ENCODE measurements at regions not wholly inside any gene's neighbourhood (a gene's known extent, or its start where the extent isn't known, plus 50 kb on each side); places are given as distances from the start of the nearest gene placed in this dataset.
"Not testable (repeated sequence)": the region's sequence is repeated elsewhere in the genome, so short reads cannot be mapped to it uniquely, and the experiment has no call there.

GRCh38 chr3:78322780-78323179 lies 1282.9 kb downstream of the ROBO2 start:
- intact Hi-C loops (cut with DNase I) = no loop called here
- DNase-seq (no peak), ATAC-seq (no peak)
- no peak overlapping the region for H3K27ac ChIP-seq (ENCODE audit: low read length)
- no peak overlapping the region for H3K4me3 ChIP-seq (ENCODE audit: low read length)
- no peaks in the 10 kb centered on the region for H3K9me3 ChIP-seq (ENCODE audit: control insufficient read depth, low read length)
- 83% methylated on average over 2 of the region's 2 CpGs for WGBS
- H3K4me1 ChIP-seq (ENCODE audit: control insufficient read depth, insufficient read depth, low read length) = no peaks in the 10 kb centered on the region
- no peaks in the 10 kb centered on the region for H3K27me3 ChIP-seq (ENCODE audit: control insufficient read depth, insufficient read depth)

GRCh38 chr3:78337801-78338211 lies 1297.9 kb downstream of the ROBO2 start:
- Histone ChIP-seq H3K4me1 (ENCODE audit: control insufficient read depth, insufficient read depth, low read length) (no peaks in the 10 kb centered on the region), H3K27me3 (ENCODE audit: control insufficient read depth, insufficient read depth) (no peaks in the 10 kb centered on the region), H3K4me3 (ENCODE audit: low read length) (no peak overlapping the region), H3K27ac (ENCODE audit: low read length) (no peak overlapping the region), H3K9me3 (ENCODE audit: control insufficient read depth, low read length) (no peaks in the 10 kb centered on the region)
- ATAC-seq (no peak), DNase-seq (no peak)
- 38% methylated on average over 2 of the region's 2 CpGs for WGBS
- intact Hi-C loops (cut with DNase I) = no loop called here

DNA sequence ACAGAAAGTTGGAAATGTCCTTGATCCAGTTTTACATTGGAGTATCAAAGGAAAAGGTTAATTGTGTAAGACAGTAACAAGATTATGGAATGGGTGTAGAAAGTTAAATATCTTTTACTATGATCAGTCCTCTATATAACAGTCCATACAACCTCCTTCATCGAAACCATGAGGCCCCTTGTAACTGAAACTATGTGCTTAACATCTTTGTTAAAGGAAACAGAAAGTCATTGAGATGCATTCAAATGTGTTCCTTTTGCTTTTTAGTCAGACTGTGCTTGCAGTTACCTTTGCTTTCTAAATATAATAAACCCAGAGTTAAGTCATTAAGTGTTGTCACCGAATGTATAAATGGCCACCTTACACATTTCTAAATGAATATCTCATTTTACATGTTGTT lies 1298.5 kb downstream of the ROBO2 start:
- ATAC-seq (no peak), DNase-seq (no peak)
- no peak overlapping the region for H3K4me3 ChIP-seq (ENCODE audit: low read length)
- no peaks in the 10 kb centered on the region for H3K4me1 ChIP-seq (ENCODE audit: control insufficient read depth, insufficient read depth, low read length)
- H3K9me3 ChIP-seq (ENCODE audit: control insufficient read depth, low read length) = no peaks in the 10 kb centered on the region
- WGBS = 84% methylated on average over 2 of the region's 2 CpGs
- H3K27ac ChIP-seq (ENCODE audit: low read length) = no peak overlapping the region
- intact Hi-C loops (cut with DNase I) = no loop called here
- H3K27me3 ChIP-seq (ENCODE audit: control insufficient read depth, insufficient read depth) = no peaks in the 10 kb centered on the region

GRCh38 chr3:78343221-78343620 lies 1303.3 kb downstream of the ROBO2 start:
- intact Hi-C loops (cut with DNase I) = no loop called here
- Histone ChIP-seq H3K27ac (ENCODE audit: low read length) (no peak overlapping the region), H3K27me3 (ENCODE audit: control insufficient read depth, insufficient read depth) (no peaks in the 10 kb centered on the region), H3K4me1 (ENCODE audit: control insufficient read depth, insufficient read depth, low read length) (no peaks in the 10 kb centered on the region), H3K9me3 (ENCODE audit: control insufficient read depth, low read length) (no peaks in the 10 kb centered on the region), H3K4me3 (ENCODE audit: low read length) (no peak overlapping the region)
- ATAC-seq (no peak), DNase-seq (no peak)
- WGBS = 60% methylated on average over 1 of the region's 1 CpG

- H3K27me3 ChIP-seq (ENCODE audit: control insufficient read depth, insufficient read depth); H3K27ac ChIP-seq (ENCODE audit: low read length); DNase-seq; H3K9me3 ChIP-seq (ENCODE audit: control insufficient read depth, low read length); ATAC-seq; intact Hi-C loops (cut with DNase I); H3K4me3 ChIP-seq (ENCODE audit: low read length); H3K4me1 ChIP-seq (ENCODE audit: control insufficient read depth, insufficient read depth, low read length): not testable (repeated sequence)
- WGBS = 89% methylated on average over 10 of the region's 10 CpGs
Measured at GRCh38 chr3:78344267-78344666, 1304.4 kb downstream of the ROBO2 start.

- 74% methylated on average over 6 of the region's 6 CpGs for WGBS
- Histone ChIP-seq H3K27me3 (ENCODE audit: control insufficient read depth, insufficient read depth) (no peaks in the 10 kb centered on the region), H3K27ac (ENCODE audit: low read length) (no peak overlapping the region), H3K4me1 (ENCODE audit: control insufficient read depth, insufficient read depth, low read length) (no peaks in the 10 kb centered on the region), H3K9me3 (ENCODE audit: control insufficient read depth, low read length) (no peaks in the 10 kb centered on the region), H3K4me3 (ENCODE audit: low read length) (no peak overlapping the region)
- ATAC-seq (no peak), DNase-seq (no peak)
- intact Hi-C loops (cut with DNase I) = no loop called here
Measured at GRCh38 chr3:78344918-78345317, 1305.0 kb downstream of the ROBO2 start.

GRCh38 chr3:78347176-78347575 lies 1307.3 kb downstream of the ROBO2 start:
- intact Hi-C loops (cut with DNase I) = no loop called here
- WGBS = 58% methylated on average over 2 of the region's 2 CpGs
- Histone ChIP-seq H3K27me3 (ENCODE audit: control insufficient read depth, insufficient read depth) (no peaks in the 10 kb centered on the region), H3K4me3 (ENCODE audit: low read length) (no peak overlapping the region), H3K9me3 (ENCODE audit: control insufficient read depth, low read length) (no peaks in the 10 kb centered on the region), H3K4me1 (ENCODE audit: control insufficient read depth, insufficient read depth, low read length) (no peaks in the 10 kb centered on the region), H3K27ac (ENCODE audit: low read length) (no peak overlapping the region)
- ATAC-seq (no peak), DNase-seq (no peak)

GRCh38 chr3:78348664-78349063 lies 1308.8 kb downstream of the ROBO2 start:
- no peak for ATAC-seq
- no peak for DNase-seq
- Histone ChIP-seq H3K27me3 (ENCODE audit: control insufficient read depth, insufficient read depth) (no peaks in the 10 kb centered on the region), H3K9me3 (ENCODE audit: control insufficient read depth, low read length) (no peaks in the 10 kb centered on the region), H3K4me3 (ENCODE audit: low read length) (no peak overlapping the region), H3K27ac (ENCODE audit: low read length) (no peak overlapping the region), H3K4me1 (ENCODE audit: control insufficient read depth, insufficient read depth, low read length) (no peaks in the 10 kb centered on the region)
- intact Hi-C loops (cut with DNase I) = no loop called here
- 87% methylated on average over 3 of the region's 3 CpGs for WGBS

- WGBS = 94% methylated on average over 2 of the region's 2 CpGs
- DNase-seq (no peak), ATAC-seq (no peak)
- intact Hi-C loops (cut with DNase I) = no loop called here
- Histone ChIP-seq H3K4me3 (ENCODE audit: low read length) (no peak overlapping the region), H3K9me3 (ENCODE audit: control insufficient read depth, low read length) (no peaks in the 10 kb centered on the region), H3K27me3 (ENCODE audit: control insufficient read depth, insufficient read depth) (no peaks in the 10 kb centered on the region), H3K27ac (ENCODE audit: low read length) (no peak overlapping the region), H3K4me1 (ENCODE audit: control insufficient read depth, insufficient read depth, low read length) (no peaks in the 10 kb centered on the region)
Measured at GRCh38 chr3:78349571-78349970, 1309.7 kb downstream of the ROBO2 start.

- no peak for ATAC-seq
- H3K9me3 ChIP-seq (ENCODE audit: control insufficient read depth, low read length) = no peaks in the 10 kb centered on the region
- H3K4me3 ChIP-seq (ENCODE audit: low read length) = no peak overlapping the region
- 82% methylated on average over 3 of the region's 3 CpGs for WGBS
- H3K27ac ChIP-seq (ENCODE audit: low read length) = no peak overlapping the region
- DNase-seq = no peak
- no peaks in the 10 kb centered on the region for H3K27me3 ChIP-seq (ENCODE audit: control insufficient read depth, insufficient read depth)
- no peaks in the 10 kb centered on the region for H3K4me1 ChIP-seq (ENCODE audit: control insufficient read depth, insufficient read depth, low read length)
- intact Hi-C loops (cut with DNase I) = no loop called here
Measured at GRCh38 chr3:78351334-78351733, 1311.4 kb downstream of the ROBO2 start.

DNA sequence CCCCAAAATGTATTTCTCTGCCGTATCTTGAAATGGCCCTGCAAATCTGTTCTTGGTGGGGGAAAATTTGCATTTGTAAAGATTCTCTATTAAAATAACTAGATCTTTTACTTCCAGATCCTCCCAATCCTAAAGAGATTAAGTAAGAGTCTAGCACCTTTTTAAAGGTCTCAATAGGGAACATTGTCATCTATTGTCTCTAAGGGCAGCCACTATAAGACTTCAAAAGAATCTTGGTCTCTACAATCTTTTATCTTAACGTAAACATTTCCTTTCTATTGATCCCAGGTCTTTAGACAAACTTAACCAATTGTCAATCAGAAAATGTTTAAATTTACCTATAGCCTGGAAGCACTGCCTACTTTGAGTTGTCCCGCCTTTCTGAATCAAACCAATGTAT lies 1313.3 kb downstream of the ROBO2 start:
- intact Hi-C loops (cut with DNase I) = no loop called here
- ATAC-seq (no peak), DNase-seq (no peak)
- Histone ChIP-seq H3K27me3 (ENCODE audit: control insufficient read depth, insufficient read depth) (no peaks in the 10 kb centered on the region), H3K4me3 (ENCODE audit: low read length) (no peak overlapping the region), H3K27ac (ENCODE audit: low read length) (no peak overlapping the region), H3K9me3 (ENCODE audit: control insufficient read depth, low read length) (no peaks in the 10 kb centered on the region), H3K4me1 (ENCODE audit: control insufficient read depth, insufficient read depth, low read length) (no peaks in the 10 kb centered on the region)
- WGBS = 90% methylated on average over 3 of the region's 3 CpGs

- H3K27me3 ChIP-seq (ENCODE audit: control insufficient read depth, insufficient read depth) = no peaks in the 10 kb centered on the region
- 71% methylated on average over 4 of the region's 4 CpGs for WGBS
- no peaks in the 10 kb centered on the region for H3K9me3 ChIP-seq (ENCODE audit: control insufficient read depth, low read length)
- no peak overlapping the region for H3K27ac ChIP-seq (ENCODE audit: low read length)
- H3K4me3 ChIP-seq (ENCODE audit: low read length) = no peak overlapping the region
- intact Hi-C loops (cut with DNase I) = no loop called here
- no peak for ATAC-seq
- no peak for DNase-seq
- no peaks in the 10 kb centered on the region for H3K4me1 ChIP-seq (ENCODE audit: control insufficient read depth, insufficient read depth, low read length)
Measured at GRCh38 chr3:78360849-78361248, 1321.0 kb downstream of the ROBO2 start.
